Stromal cell of bone marrow (primary cell): ENCODE measurements at regions not wholly inside any gene's neighbourhood (a gene's known extent, or its start where the extent isn't known, plus 50 kb on each side); places are given as distances from the start of the nearest gene placed in this dataset.
A peak's percentile ranks its signal among the peaks of the same experiment; 100 is the strongest.
"Not testable (repeated sequence)": the region's sequence is repeated elsewhere in the genome, so short reads cannot be mapped to it uniquely, and the experiment has no call there.

Experiments
- DNase-seq: peaks from one replicate; pipeline ENCODE4 v3.0.0-alpha.2; 2012; ENCODE audit warnings: low read depth

- peak; percentile 5 for DNase-seq
Observed at GRCh38 chr7:83306502-83306901, 143.8 kb upstream of the PCLO start.

GRCh38 chr7:83305027-83305426 lies 142.3 kb upstream of the PCLO start:
- no peak for DNase-seq

DNA sequence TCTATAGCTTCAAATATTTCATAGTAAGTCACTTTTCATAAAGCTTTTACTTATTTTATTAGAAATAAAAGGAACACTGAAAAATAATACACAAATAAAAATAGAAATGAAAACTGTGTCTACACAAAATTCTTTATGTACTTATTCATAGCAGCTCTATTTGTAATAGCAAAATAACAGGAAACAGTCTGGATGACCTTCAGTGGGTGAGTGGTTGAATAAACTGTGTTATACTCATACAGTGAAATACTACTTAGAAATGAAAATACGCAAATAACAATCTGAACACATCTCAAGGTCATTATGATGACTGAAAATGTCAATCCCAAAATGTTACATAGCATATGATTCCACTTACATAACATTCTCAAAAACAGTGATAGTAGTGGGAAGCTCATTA lies 138.7 kb upstream of the PCLO start:
- peak; percentile 14 for DNase-seq

DNA sequence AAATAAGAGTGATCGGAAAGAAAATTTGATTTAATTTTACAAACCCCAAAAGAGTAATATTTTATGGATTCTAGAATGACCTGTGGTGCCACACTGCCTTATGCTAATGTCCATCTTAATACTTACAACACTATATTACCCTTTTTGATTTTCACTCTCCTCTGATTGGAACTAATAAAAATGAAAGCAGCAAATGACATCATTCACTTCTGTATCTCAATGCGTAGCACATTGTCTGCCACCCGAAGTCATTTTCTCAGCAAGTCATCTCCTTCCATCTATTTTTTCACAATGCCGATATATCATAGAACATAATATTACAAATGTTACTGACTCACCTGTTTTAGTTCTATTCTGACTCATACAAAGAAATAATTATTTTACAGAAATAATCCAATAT lies 127.5 kb upstream of the PCLO start:
- no peak for DNase-seq

GRCh38 chr7:83289419-83289993 lies 126.8 kb upstream of the PCLO start:
- no peak for DNase-seq

DNA sequence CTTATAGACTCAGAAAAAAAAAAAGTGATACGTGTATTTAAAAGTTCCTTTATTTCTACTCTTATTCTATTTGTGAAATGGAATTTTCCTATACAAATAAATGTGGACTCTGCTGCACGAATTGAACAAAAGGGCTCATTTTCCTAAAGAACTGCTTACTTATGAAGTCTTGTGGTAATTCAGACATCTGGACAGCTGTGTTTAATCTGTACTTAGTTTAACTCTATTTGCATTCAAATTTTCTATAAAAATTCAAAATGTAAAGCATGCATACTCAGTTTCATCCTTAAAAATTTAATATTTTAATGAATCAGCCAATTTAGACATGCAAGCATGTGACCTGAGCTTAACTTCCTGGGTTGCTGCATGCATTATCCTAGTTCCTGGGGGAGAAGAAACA lies 118.0 kb upstream of the PCLO start:
- DNase-seq, result no peak

DNA sequence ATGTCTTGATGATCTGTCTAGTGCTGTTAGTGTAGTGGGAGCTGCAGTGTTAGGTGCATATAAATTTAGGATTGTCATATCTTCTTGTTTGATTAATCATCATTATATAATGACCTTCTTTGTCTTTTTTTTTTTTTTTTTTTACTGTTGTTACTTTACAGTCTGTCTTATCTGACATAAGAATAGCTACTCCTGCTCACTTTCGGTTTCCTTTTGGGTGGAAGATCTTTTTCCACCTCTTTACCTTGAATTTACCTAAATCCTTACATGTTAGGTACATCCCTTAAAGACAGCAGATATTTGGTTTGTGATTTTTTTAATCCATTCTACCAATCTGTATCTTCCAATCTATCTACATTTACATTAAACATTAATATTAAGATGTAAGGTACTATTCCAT lies 113.6 kb upstream of the PCLO start:
- no peak for DNase-seq

DNA sequence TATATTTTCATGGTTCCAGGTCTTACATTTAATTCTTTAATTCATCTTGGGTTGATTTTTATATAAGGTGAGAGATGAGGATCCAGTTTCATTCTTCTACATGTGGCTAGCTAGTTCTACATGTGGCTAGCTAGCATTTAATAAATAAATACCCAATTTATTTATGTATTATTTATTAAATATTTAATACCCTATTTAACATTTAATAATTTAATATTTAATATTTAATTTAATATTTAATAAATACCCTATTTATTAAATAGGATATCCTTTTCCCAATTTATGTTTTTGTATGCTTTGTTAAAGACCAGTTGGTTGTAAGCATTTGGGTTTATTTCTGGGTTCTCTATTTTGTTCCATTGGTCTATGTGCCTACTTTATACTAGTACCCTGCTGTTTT lies 111.0 kb upstream of the PCLO start:
- DNase-seq, result no peak

GRCh38 chr7:83271212-83272099 lies 108.8 kb upstream of the PCLO start:
- DNase-seq, result peak; percentile 16

DNA sequence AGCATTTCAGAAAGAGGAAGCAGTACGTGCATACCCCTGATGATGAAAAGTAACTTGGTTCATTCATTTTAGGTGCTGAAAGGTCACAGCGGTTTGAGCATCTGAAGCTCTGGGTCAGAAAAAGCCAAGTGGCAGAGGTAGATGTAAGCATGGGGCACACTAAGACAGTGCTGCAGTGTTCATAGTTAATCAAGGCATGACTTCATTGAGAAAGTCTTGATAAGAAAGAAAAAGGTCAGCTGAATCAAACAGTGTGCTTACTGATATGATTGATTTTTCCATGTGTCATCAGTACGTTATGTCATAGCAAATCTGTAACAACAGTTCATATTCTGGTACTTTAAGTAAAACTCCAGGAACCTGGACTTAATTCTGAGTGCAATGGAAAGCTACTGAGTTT lies 107.7 kb upstream of the PCLO start:
- DNase-seq, result no peak

GRCh38 chr7:83267141-83267631 lies 104.5 kb upstream of the PCLO start:
- DNase-seq, result peak; percentile 11

DNA sequence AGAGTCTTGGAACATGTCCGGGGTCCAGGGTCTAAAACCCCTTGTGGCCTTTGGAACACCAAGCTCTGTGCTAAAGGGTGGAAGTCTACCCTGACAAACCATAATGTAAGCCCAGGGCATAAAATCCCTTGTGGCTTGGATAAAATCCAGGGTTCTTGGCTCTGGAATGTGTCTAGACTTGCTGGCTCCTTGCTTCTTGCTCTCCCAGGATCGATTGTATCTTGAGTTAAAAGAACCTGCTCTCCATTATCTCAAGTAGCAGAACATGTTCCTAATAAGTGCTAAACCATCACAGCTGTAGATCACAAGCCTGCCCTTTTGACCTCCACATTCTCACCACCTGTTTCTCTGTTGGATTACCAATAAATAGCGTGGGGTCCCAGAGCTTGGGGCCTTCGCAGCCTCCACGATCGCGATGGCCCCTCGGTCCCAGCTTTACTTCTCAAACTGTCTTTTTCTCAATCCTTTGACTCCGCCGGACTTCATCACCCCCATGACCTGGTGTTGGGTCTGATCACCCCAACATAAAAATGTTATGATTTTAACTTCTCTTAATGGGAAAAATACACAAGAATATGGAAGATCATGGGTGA lies 100.9 kb upstream of the PCLO start:
- DNase-seq, result not testable (repeated sequence)

GRCh38 chr7:83259064-83259463 lies 96.4 kb upstream of the PCLO start:
- no peak for DNase-seq

DNA sequence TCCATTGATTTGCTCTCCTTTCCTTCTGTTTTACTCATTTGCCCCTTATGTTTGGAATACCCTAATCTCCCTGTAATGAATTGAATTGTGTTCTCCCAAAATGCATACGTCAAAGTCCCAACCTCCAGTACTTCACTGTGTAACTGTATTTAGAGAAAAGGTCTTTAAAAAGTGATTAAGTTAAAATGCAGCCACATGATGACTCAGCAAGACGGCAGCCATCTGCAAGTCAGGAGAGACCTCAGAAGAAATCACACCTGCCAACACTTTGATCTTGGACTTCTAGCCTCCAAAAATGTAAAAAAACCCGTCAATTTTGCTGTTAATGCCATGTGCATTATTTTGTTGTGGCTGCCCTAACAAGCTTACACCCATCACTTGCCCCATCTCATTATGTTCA lies 85.3 kb upstream of the PCLO start:
- no peak for DNase-seq

- DNase-seq, result not testable (repeated sequence)
Observed at GRCh38 chr7:83219231-83219630, 56.5 kb upstream of the PCLO start.

DNA sequence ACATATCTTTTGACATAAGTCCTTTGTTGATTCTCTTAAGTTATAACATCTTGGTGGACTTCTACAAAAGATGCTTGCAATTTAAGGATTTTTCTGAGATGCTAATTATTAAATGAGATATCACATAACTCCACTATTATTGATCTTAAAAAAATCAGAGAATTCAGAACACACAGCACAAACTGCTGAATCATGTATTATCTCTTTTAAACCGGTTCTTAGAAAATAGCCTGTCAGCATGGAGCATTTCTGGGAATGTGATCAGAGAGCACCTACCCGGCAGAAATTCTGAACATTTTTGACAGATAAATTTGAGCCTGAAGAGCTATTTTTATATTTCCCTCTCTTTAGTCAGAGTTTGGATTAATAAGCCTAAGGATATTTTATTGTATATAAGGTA lies 50.2 kb upstream of the PCLO start:
- DNase-seq, result no peak
